Activated CD4-positive, alpha-beta memory T cell treated with anti-CD3 and anti-CD28 coated beads, Interleukin-2, amount 10 ng/mL, durations not matched to agents 7 days and 5 days (primary cell): ENCODE measurements at regions not wholly inside any gene's neighbourhood (a gene's known extent, or its start where the extent isn't known, plus 50 kb on each side); places are given as distances from the start of the nearest gene placed in this dataset.

ENCODE experiments used
- CTCF ChIA-PET: fragments of 350-600 bp; sonication (Branson Sonifier 250); formaldehyde crosslinking; loops from one replicate; lab custom pipeline; 2021; ENCODE audit warnings: antibody characterized with exemption, inconsistent platforms; lab: Charles Lee
- POLR2A ChIA-PET: fragments of 350-600 bp; sonication (Branson Sonifier 250); formaldehyde crosslinking; loops from one replicate; lab custom pipeline; 2021; ENCODE audit warnings: antibody characterized with exemption; lab: Charles Lee
- DNase-seq: peaks from one replicate; pipeline ENCODE4 v3.0.0-alpha.2; 2020
- H3K27ac Mint-ChIP-seq: one replicate; pipeline ENCODE4 v1.8.0; 2021; ENCODE audit warnings: mild to moderate bottlenecking, mixed read lengths
- H3K27me3 Mint-ChIP-seq: one replicate; pipeline ENCODE4 v1.8.0; 2021; ENCODE audit warnings: mixed read lengths
- H3K36me3 Mint-ChIP-seq: one replicate; pipeline ENCODE4 v1.8.0; 2021; ENCODE audit warnings: low read depth, mixed read lengths
- H3K4me1 Mint-ChIP-seq: one replicate; pipeline ENCODE4 v1.8.0; 2021; ENCODE audit warnings: mixed read lengths
- H3K4me3 Mint-ChIP-seq: one replicate; pipeline ENCODE4 v1.8.0; 2021; ENCODE audit warnings: mild to moderate bottlenecking, mixed read lengths
- H3K9me3 Mint-ChIP-seq: one replicate; pipeline ENCODE4 v1.8.0; 2021; ENCODE audit warnings: mixed read lengths

GRCh38 chr9:80117031-80117430, 545.3 kb downstream of the TLE4 start:
- POLR2A ChIA-PET: no interaction called here
- no peaks in the 10 kb centered on the region for H3K4me1 Mint-ChIP-seq
- no peaks in the 10 kb centered on the region for H3K36me3 Mint-ChIP-seq
- no peak for DNase-seq
- no peak overlapping the region for H3K27ac Mint-ChIP-seq
- H3K4me3 Mint-ChIP-seq: no peak overlapping the region
- no peaks in the 10 kb centered on the region for H3K27me3 Mint-ChIP-seq
- CTCF ChIA-PET: no interaction called here
- H3K9me3 Mint-ChIP-seq: peaks cover 2% of the 10 kb centered on the region

- no peaks in the 10 kb centered on the region for H3K4me1 Mint-ChIP-seq
- POLR2A ChIA-PET: no interaction called here
- no peaks in the 10 kb centered on the region for H3K36me3 Mint-ChIP-seq
- no peaks in the 10 kb centered on the region for H3K27me3 Mint-ChIP-seq
- CTCF ChIA-PET: no interaction called here
- DNase-seq: no peak
- H3K9me3 Mint-ChIP-seq: peaks cover 2% of the 10 kb centered on the region
- no peak overlapping the region for H3K4me3 Mint-ChIP-seq
- H3K27ac Mint-ChIP-seq: no peak overlapping the region
Measured at GRCh38 chr9:80114241-80114640, 542.5 kb downstream of the TLE4 start.

DNA sequence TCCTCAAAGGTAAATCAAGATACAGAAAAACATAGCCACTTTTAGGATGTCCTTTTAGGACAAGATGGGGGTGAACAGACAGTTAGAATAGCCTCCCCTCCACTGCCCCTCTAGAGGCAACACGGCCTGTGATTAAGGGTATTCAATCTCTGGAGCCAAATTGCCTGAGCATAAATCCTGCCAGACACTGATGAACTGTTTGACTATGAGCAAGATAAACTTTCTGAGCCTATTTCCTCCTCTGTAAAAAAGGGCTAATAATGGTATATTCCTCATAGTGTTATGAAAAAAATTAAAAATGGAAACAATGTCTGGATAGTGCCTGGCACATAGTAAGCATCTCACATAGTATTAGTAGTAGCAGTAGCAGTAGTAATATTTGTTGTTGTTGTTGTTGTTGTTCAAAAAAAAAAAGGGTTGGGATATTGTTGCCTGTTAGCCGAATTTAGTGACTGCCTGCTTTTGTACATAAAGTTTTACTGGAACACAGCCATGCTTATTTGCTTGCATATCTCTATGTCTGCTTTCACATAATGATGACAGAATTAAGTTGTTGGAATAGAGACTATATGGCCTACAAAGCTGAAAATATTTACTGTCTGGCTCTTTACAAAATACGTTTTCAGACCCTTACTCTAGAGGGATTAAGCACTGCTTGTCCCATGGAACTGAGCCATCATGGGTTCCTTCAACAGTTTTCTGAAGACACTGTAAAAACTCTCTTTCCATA, 536.3 kb downstream of the TLE4 start:
- Mint-ChIP-seq H3K27me3 (no peaks in the 10 kb centered on the region), H3K9me3 (no peaks in the 10 kb centered on the region), H3K36me3 (no peaks in the 10 kb centered on the region), H3K27ac (no peak overlapping the region), H3K4me1 (no peaks in the 10 kb centered on the region), H3K4me3 (no peak overlapping the region)
- ChIA-PET CTCF (no interaction called here), POLR2A (no interaction called here)
- no peak for DNase-seq

DNA sequence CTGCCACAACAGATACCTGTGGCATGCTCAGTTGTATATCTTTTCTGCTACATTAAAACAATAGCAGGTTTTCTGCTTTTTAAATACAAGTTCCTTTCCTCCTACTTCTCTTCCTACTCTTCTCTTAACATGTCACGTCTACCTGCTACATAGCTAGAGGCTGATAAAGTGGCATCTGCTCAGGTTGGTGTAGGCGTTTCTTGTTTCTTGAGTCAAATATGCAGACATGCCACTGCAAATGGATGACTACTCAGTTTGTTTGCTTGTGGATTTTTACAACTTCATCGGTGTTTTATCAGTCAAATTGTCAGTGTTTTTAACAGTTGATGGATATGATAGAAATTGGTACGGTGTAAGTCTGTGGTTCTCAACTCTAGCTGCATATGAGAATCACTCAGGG, 525.7 kb downstream of the TLE4 start:
- Mint-ChIP-seq H3K27me3 (no peaks in the 10 kb centered on the region), H3K9me3 (no peaks in the 10 kb centered on the region), H3K4me1 (no peaks in the 10 kb centered on the region), H3K4me3 (no peak overlapping the region), H3K36me3 (no peaks in the 10 kb centered on the region), H3K27ac (no peak overlapping the region)
- POLR2A ChIA-PET: no interaction called here
- DNase-seq: no peak
- CTCF ChIA-PET: no interaction called here

GRCh38 chr9:80094176-80094771, 522.5 kb downstream of the TLE4 start:
- Mint-ChIP-seq H3K4me3 (no peak overlapping the region), H3K36me3 (no peaks in the 10 kb centered on the region), H3K27ac (no peak overlapping the region), H3K4me1 (no peaks in the 10 kb centered on the region), H3K27me3 (no peaks in the 10 kb centered on the region), H3K9me3 (peaks cover 3% of the 10 kb centered on the region)
- DNase-seq: no peak
- CTCF ChIA-PET: no interaction called here
- POLR2A ChIA-PET: no interaction called here

DNA sequence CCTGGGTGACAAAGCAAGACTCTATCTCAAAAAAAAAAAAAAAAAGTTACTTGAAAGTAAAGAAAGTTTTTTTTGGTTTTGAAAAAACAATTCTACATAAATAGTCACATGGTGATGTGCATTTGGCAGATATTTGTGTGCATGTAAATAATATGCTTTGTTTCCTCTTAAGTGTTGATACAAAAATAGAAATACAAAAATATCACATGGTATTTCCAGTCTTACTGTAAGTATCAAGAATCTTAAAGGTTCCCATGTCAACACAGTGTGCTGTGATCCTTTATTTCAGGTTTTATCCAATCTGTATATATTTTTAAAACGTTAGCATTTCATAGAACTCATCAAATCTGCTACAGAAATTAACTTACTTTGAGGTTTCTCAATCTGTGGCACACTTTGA, 521.9 kb downstream of the TLE4 start:
- Mint-ChIP-seq H3K4me1 (no peaks in the 10 kb centered on the region), H3K4me3 (no peak overlapping the region), H3K36me3 (no peaks in the 10 kb centered on the region), H3K27ac (no peak overlapping the region), H3K9me3 (peaks cover 3% of the 10 kb centered on the region), H3K27me3 (no peaks in the 10 kb centered on the region)
- CTCF ChIA-PET: no interaction called here
- no peak for DNase-seq
- POLR2A ChIA-PET: no interaction called here

DNA sequence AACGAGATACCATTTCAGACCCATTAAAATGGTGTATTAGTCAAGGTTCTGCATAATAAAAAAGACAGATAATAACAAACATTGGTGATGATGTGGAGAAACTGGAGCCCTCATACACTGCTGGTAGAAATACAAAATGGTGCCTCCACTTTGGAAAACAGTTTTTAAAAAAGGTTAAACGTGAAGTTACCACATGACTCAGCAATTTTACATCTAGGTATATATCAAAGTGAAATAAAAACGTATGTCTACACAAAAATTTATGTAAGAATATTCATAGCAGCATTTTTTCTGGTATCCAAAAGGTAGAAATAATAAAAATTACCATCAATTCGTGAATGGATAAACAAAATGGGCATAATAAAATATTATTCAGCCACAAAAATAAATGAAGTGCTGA, 519.8 kb downstream of the TLE4 start:
- Mint-ChIP-seq H3K9me3 (peaks cover 3% of the 10 kb centered on the region), H3K4me1 (no peaks in the 10 kb centered on the region), H3K27ac (no peak overlapping the region), H3K4me3 (no peak overlapping the region), H3K27me3 (no peaks in the 10 kb centered on the region), H3K36me3 (no peaks in the 10 kb centered on the region)
- CTCF ChIA-PET: no interaction called here
- no peak for DNase-seq
- POLR2A ChIA-PET: no interaction called here

- Mint-ChIP-seq H3K4me3 (no peak overlapping the region), H3K36me3 (no peaks in the 10 kb centered on the region), H3K4me1 (no peaks in the 10 kb centered on the region), H3K27ac (no peak overlapping the region), H3K27me3 (no peaks in the 10 kb centered on the region), H3K9me3 (peaks cover 3% of the 10 kb centered on the region)
- POLR2A ChIA-PET: no interaction called here
- CTCF ChIA-PET: no interaction called here
- no peak for DNase-seq
Measured at GRCh38 chr9:80090317-80090716, 518.6 kb downstream of the TLE4 start.

DNA sequence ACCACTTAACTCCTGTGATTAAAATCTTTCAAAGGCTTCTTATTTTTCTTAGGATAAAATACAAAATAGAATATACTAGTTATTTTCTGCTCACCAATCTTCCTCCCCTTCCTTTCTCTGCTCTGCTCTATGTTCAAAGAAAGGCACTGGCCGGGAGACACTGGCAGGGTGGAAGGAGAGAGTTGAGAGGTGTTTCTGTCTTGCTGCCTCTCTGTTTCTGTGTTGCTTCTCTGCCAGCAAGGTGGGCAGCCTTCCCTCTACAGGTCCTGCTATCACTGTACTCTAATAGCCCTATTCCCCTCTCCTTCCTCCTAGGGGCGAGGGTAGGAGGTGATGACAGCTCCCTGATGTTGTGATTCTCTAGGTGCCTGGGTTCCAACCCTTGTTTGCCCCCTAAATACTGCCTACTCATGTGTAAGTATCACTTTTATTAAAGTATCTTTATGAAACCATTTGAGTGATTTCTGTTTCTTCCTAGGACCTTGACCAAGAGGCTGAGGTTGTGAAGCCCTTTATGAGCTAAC, 515.1 kb downstream of the TLE4 start:
- Mint-ChIP-seq H3K4me1 (no peaks in the 10 kb centered on the region), H3K27ac (no peak overlapping the region), H3K27me3 (no peaks in the 10 kb centered on the region), H3K36me3 (no peaks in the 10 kb centered on the region), H3K4me3 (no peak overlapping the region), H3K9me3 (no peaks in the 10 kb centered on the region)
- ChIA-PET POLR2A (interaction anchor here (1.0 kb wide), 1 partner anchor 18 kb away, joined by 3 read pairs; no protein-coding TSS in a partner anchor), CTCF (no interaction called here)
- no peak for DNase-seq

DNA sequence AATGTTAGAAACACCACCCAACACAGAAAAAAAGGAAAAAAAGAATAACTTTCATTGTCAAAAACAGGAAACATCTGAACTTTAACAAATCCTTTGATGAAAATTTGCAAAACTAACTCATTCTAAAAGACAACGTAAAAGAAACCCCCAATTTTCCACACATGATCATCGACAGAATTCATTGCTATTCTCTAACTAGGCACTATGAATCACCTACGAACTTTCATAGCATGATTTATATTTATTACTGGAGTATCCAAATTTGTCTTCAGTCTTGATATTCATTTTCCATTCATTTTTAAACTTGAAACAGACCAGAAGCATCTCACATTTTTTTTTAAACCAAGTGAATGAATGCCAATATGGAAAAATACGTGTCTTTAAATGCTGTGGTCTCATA, 514.6 kb downstream of the TLE4 start:
- DNase-seq: no peak
- H3K4me3 Mint-ChIP-seq: no peak overlapping the region
- H3K27me3 Mint-ChIP-seq: no peaks in the 10 kb centered on the region
- no peak overlapping the region for H3K27ac Mint-ChIP-seq
- no peaks in the 10 kb centered on the region for H3K36me3 Mint-ChIP-seq
- ChIA-PET CTCF (no interaction called here), POLR2A (no interaction called here)
- no peaks in the 10 kb centered on the region for H3K9me3 Mint-ChIP-seq
- H3K4me1 Mint-ChIP-seq: no peaks in the 10 kb centered on the region

GRCh38 chr9:80085668-80086067, 513.9 kb downstream of the TLE4 start:
- no peaks in the 10 kb centered on the region for H3K4me1 Mint-ChIP-seq
- ChIA-PET CTCF (no interaction called here), POLR2A (no interaction called here)
- no peaks in the 10 kb centered on the region for H3K27me3 Mint-ChIP-seq
- H3K27ac Mint-ChIP-seq: no peak overlapping the region
- no peaks in the 10 kb centered on the region for H3K9me3 Mint-ChIP-seq
- H3K4me3 Mint-ChIP-seq: no peak overlapping the region
- H3K36me3 Mint-ChIP-seq: no peaks in the 10 kb centered on the region
- no peak for DNase-seq

DNA sequence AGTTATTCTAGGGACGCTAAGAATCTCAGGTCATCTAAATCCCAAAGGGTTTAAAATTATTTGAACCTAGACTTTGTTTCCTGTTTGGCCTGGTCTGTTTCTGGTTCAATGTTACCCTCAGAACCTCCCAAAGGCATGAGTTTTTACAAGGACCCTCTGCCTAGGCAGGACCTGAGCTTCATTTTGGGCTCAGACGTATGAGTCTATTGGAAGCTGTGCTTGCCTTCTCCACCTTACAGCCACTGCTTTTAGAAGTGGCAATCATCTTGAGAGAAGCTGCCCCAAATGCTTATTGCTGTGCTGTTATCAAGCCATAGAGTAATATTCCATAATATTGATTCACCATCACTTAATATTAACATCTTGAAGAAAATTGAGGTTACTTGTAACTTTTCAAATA, 510.4 kb downstream of the TLE4 start:
- DNase-seq: no peak
- Mint-ChIP-seq H3K9me3 (no peaks in the 10 kb centered on the region), H3K27me3 (no peaks in the 10 kb centered on the region), H3K4me3 (no peak overlapping the region), H3K4me1 (no peaks in the 10 kb centered on the region), H3K27ac (no peak overlapping the region), H3K36me3 (no peaks in the 10 kb centered on the region)
- ChIA-PET CTCF (no interaction called here), POLR2A (no interaction called here)

DNA sequence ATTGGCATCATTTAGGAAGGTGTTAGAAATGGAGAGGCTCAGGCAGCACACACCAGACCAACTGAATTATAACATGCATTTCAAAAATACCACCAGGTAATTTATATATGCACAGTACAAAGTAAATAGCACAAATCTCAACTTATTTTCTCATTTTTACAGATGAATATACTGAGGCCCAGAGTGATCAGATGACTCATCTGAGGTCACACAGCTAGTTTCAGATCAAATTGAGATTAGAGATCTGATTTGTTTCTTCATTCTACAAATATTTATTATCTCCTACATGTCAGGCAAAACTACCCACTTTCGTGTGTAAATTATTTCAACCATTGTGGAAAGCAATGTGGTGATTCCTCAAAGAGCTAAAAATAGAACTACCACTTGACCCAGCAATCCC, 507.1 kb downstream of the TLE4 start:
- H3K27ac Mint-ChIP-seq: no peak overlapping the region
- POLR2A ChIA-PET: no interaction called here
- CTCF ChIA-PET: no interaction called here
- H3K4me1 Mint-ChIP-seq: no peaks in the 10 kb centered on the region
- no peak overlapping the region for H3K4me3 Mint-ChIP-seq
- H3K9me3 Mint-ChIP-seq: no peaks in the 10 kb centered on the region
- H3K36me3 Mint-ChIP-seq: no peaks in the 10 kb centered on the region
- H3K27me3 Mint-ChIP-seq: no peaks in the 10 kb centered on the region
- no peak for DNase-seq

DNA sequence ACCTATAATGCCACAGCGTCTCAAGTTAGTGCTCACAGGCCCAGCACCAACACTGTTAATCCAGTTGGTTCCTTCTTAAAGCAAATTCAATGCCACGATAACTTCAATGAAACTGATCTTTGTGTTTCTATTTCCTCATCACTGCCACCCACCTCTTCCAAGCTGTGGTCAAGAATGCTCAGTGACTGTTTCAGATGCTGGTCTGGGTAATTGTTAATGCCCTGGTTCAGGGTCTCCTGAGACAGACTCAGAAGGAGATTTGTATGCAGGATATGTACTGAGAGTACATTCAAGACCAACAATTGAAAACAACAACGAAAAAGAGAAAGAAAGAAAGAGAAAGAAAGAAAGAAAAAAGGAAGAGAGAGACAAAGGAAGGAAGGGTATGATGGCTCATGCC, 505.3 kb downstream of the TLE4 start:
- POLR2A ChIA-PET: no interaction called here
- DNase-seq: no peak
- Mint-ChIP-seq H3K27ac (no peak overlapping the region), H3K4me1 (no peaks in the 10 kb centered on the region), H3K36me3 (no peaks in the 10 kb centered on the region), H3K27me3 (no peaks in the 10 kb centered on the region), H3K9me3 (no peaks in the 10 kb centered on the region), H3K4me3 (no peak overlapping the region)
- CTCF ChIA-PET: no interaction called here
